ENCODE measurements at regions not wholly inside any gene's neighbourhood (a gene's known extent, or its start where the extent isn't known, plus 50 kb on each side); places are given as distances from the start of the nearest gene placed in this dataset.

DNA sequence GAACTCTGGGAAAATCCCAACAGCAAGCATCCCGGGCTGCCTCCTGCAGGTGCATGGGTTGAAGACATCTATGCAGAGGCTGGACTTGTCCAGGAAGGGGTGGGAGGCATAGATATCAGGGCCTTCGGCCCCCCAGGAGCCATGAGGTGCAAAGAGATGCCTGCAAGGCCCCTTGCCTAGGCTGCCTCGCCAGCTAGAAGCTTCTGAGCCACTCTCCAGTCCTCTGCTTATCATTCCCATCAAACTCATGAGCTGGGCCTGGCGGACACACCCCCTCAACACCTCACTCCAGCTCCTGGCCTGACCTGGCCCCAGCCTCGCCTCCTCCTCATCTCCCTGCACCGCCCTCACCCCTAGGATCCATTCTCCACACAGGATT lies 152.4 kb upstream of the PTPN1 start:
- Histone ChIP-seq H3K36me3 (no peaks in the 10 kb centered on the region), H3K4me3 (no peak overlapping the region), H3K9me3 (no peaks in the 10 kb centered on the region), H3K27ac (no peak overlapping the region), H3K27me3 (no peaks in the 10 kb centered on the region), H3K4me1 (no peaks in the 10 kb centered on the region)
- no peak for TF ChIP-seq POLR2A (IDR thresholded peaks at IDR 0.05)
- TF ChIP-seq POLR2AphosphoS5 (IDR thresholded peaks at IDR 0.05), result no peak
- TF ChIP-seq, protein P1, sequence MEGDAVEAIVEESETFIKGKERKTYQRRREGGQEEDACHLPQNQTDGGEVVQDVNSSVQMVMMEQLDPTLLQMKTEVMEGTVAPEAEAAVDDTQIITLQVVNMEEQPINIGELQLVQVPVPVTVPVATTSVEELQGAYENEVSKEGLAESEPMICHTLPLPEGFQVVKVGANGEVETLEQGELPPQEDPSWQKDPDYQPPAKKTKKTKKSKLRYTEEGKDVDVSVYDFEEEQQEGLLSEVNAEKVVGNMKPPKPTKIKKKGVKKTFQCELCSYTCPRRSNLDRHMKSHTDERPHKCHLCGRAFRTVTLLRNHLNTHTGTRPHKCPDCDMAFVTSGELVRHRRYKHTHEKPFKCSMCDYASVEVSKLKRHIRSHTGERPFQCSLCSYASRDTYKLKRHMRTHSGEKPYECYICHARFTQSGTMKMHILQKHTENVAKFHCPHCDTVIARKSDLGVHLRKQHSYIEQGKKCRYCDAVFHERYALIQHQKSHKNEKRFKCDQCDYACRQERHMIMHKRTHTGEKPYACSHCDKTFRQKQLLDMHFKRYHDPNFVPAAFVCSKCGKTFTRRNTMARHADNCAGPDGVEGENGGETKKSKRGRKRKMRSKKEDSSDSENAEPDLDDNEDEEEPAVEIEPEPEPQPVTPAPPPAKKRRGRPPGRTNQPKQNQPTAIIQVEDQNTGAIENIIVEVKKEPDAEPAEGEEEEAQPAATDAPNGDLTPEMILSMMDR (IDR thresholded peaks at IDR 0.05), result no peak
- no peak for DNase-seq (ENCODE audit: low spot score in 2 of 2)
- intact Hi-C loops (cut with DNase I; ENCODE audit: low total_unique reads), result no loop called here

DNA sequence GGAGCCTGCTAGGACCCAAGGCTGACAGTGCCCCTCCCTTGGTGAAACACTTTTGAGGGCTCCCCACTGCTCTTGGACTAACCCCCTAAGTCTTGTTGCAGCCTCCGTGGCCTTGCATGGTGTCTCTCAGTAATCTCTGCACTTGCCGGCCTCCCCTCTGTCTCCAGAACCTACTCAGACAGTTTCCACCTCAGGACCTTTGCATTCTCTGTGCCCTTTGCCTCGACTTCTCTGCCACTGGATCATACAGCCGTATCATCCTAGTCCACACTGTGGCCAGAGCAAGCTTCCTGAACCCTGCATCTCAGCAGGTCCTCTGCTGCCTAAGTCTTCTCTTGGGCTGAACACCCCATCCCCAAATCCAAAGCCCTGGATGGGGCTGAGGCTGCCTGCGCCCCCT lies 152.0 kb upstream of the PTPN1 start:
- Histone ChIP-seq H3K9me3 (no peaks in the 10 kb centered on the region), H3K4me1 (no peaks in the 10 kb centered on the region), H3K4me3 (no peak overlapping the region), H3K27ac (no peak overlapping the region), H3K36me3 (no peaks in the 10 kb centered on the region), H3K27me3 (no peaks in the 10 kb centered on the region)
- intact Hi-C loops (cut with DNase I; ENCODE audit: low total_unique reads), result no loop called here
- DNase-seq (ENCODE audit: low spot score in 2 of 2), result no peak
- no peak for TF ChIP-seq POLR2A (IDR thresholded peaks at IDR 0.05)
- TF ChIP-seq POLR2AphosphoS5 (IDR thresholded peaks at IDR 0.05), result no peak
- TF ChIP-seq, protein P1 (IDR thresholded peaks at IDR 0.05), result no peak

DNA sequence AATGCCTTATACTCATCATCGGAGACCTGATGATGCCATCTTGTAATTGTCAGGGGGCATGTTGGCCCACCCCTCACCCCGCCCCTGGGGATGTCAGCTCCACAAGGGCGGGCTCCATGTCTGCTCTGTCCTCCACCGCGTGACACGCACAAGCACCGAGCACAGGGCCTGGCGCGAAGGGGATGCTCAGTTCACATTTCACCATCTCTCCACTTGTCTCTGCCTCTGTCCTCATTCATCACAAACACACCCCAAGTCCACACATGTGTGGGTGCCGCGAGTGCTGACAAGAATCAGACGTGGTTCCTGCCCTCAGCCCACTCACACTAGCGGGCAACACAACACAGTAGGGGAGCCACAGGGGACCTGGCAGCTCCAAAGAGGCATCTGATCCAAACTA lies 151.2 kb upstream of the PTPN1 start:
- no peaks in the 10 kb centered on the region for H3K36me3 ChIP-seq
- H3K27ac ChIP-seq, result no peak overlapping the region
- H3K27me3 ChIP-seq, result no peaks in the 10 kb centered on the region
- DNase-seq (ENCODE audit: low spot score in 2 of 2), result no peak
- H3K4me1 ChIP-seq, result no peaks in the 10 kb centered on the region
- H3K4me3 ChIP-seq, result no peak overlapping the region
- intact Hi-C loops (cut with DNase I; ENCODE audit: low total_unique reads), result no loop called here
- no peaks in the 10 kb centered on the region for H3K9me3 ChIP-seq
- TF ChIP-seq POLR2AphosphoS5 (IDR thresholded peaks at IDR 0.05) (no peak), POLR2A (IDR thresholded peaks at IDR 0.05) (no peak)
- TF ChIP-seq, protein P1 (IDR thresholded peaks at IDR 0.05), result no peak

DNA sequence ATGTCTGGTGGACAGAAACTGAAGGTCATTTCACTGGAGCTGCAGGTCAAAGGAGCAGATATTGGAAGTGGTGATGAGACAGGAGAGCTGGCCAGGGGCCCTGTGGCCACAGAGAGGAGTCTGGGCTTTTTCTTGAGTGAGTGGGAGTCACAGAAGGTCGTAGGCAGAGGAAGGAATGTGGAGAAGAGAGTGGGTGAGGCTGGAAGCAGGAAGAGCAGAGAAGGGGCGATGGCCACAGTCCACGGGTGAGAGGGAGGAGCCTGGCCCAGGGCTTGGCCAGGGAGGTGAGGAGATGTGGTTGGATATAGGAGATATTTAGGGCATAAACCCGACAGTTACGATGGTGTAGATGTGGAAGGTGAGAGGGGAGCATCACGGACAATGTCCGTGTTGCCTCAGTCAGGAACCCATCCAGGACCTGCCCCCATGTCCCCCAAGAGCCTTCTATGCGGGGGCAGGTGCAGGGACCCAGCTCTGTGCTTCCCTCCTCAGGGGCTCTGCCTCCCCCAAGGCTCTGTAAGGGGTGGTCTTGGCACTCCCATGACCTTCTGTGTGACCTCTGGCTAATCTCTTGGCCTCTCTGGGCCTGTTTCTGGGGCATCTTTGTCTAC lies 150.5 kb upstream of the PTPN1 start:
- intact Hi-C loops (cut with DNase I; ENCODE audit: low total_unique reads), result no loop called here
- no peaks in the 10 kb centered on the region for H3K36me3 ChIP-seq
- TF ChIP-seq, protein P1 (IDR thresholded peaks at IDR 0.05), result no peak
- TF ChIP-seq POLR2A (IDR thresholded peaks at IDR 0.05) (no peak), POLR2AphosphoS5 (IDR thresholded peaks at IDR 0.05) (no peak)
- no peaks in the 10 kb centered on the region for H3K9me3 ChIP-seq
- no peaks in the 10 kb centered on the region for H3K27me3 ChIP-seq
- H3K4me3 ChIP-seq, result no peak overlapping the region
- no peak overlapping the region for H3K27ac ChIP-seq
- H3K4me1 ChIP-seq, result no peaks in the 10 kb centered on the region
- no peak for DNase-seq (ENCODE audit: low spot score in 2 of 2)

DNA sequence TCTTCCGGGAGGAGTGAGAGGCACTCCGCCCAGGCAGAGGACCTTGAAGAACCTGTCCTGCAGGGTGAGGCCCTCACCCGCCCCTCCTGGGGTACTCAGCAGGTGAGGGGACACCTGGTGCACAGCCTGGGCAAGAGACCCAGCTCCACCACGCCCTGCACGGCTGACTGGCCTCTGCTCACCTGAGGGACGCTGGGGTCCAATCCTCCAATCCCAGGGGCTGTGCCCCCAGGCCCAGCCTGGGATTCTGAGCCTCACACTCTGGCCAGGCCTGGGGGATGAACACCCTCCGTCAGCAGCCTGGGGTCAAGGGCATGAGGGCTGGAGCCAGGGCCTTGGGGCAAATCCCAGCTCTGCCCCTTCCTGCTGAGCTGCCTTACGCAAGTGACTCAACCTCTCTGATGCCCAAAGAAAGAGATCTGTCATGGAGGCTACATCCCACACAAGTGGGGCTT lies 149.9 kb upstream of the PTPN1 start:
- no peaks in the 10 kb centered on the region for H3K9me3 ChIP-seq
- TF ChIP-seq POLR2A (IDR thresholded peaks at IDR 0.05), result no peak
- TF ChIP-seq, protein P1 (IDR thresholded peaks at IDR 0.05), result no peak
- TF ChIP-seq POLR2AphosphoS5 (IDR thresholded peaks at IDR 0.05), result no peak
- DNase-seq (ENCODE audit: low spot score in 2 of 2), result no peak
- H3K36me3 ChIP-seq, result no peaks in the 10 kb centered on the region
- intact Hi-C loops (cut with DNase I; ENCODE audit: low total_unique reads), result no loop called here
- H3K4me3 ChIP-seq, result no peak overlapping the region
- H3K4me1 ChIP-seq, result no peaks in the 10 kb centered on the region
- no peaks in the 10 kb centered on the region for H3K27me3 ChIP-seq
- H3K27ac ChIP-seq, result no peak overlapping the region

All from breast epithelium (tissue), 4 donors.